Right lobe of liver (tissue), 6 donors: ENCODE measurements at regions not wholly inside any gene's neighbourhood (a gene's known extent, or its start where the extent isn't known, plus 50 kb on each side); places are given as distances from the start of the nearest gene placed in this dataset.
"Not testable (repeated sequence)": the region's sequence is repeated elsewhere in the genome, so short reads cannot be mapped to it uniquely, and the experiment has no call there.

Source experiments
- ATAC-seq, 4 donors: fragments of 200-7000 bp; cut with Tn5 transposase; one replicate each; pipeline ENCODE4 v1.9.1; 2020; ENCODE audit warnings: mild to moderate bottlenecking in 4 of 4, moderate library complexity in 4 of 4
- DNase-seq, 3 donors: peaks; one replicate each; pipeline ENCODE4 v3.0.0-alpha.2; 2020
- H3K27ac ChIP-seq, 3 donors: fragments of 200-600 bp; one replicate each; pipeline ENCODE4 v1.8.0; 2022
- H3K27me3 ChIP-seq, 2 donors: fragments of 200-600 bp; one replicate each; pipeline ENCODE4 v1.8.0; 2022
- H3K36me3 ChIP-seq, 4 donors: fragments of 200-600 bp; sonication (generic) in 1 of 4; one replicate each; pipeline versions ENCODE4 v1.5.1 to v1.8.0; 2017 to 2022; ENCODE audit warnings: control low read depth in 1 of 4
- H3K4me1 ChIP-seq, 4 donors: fragments of 200-600 bp; sonication (generic) in 1 of 4; one replicate each; pipeline versions ENCODE4 v1.5.1 to v1.8.0; 2017 to 2022; ENCODE audit warnings: control low read depth in 1 of 4
- H3K4me3 ChIP-seq, 3 donors: fragments of 200-600 bp; one replicate each; pipeline ENCODE4 v1.8.0; 2022
- H3K9me3 ChIP-seq, 4 donors: fragments of 200-600 bp; sonication (generic) in 1 of 4; one replicate each; pipeline versions ENCODE4 v1.5.1 to v1.8.0; 2017 to 2022; ENCODE audit warnings: control low read depth in 1 of 4
- CTCF ChIP-seq, 4 donors: fragments of 200-600 bp in 3 of 4; fragments of 450-650 bp in 1 of 4; IDR thresholded peaks; one replicate each; pipeline versions ENCODE4 v1.5.1 to v1.8.0; 2016 to 2022; ENCODE audit warnings: antibody characterized with exemption in 4 of 4, mild to moderate bottlenecking in 2 of 4
- POLR2A ChIP-seq: fragments of 450-650 bp; IDR thresholded peaks from one replicate; pipeline ENCODE4 v1.6.1; 2017; ENCODE audit warnings: antibody characterized with exemption, mild to moderate bottlenecking
- WGBS: methylation state at CpG from one replicate; pipeline ENCODE4 v1.1.6; 2018; ENCODE audit warnings: low coverage, low lambda C conversion rate; ENCODE audit not compliant: insufficient coverage; ENCODE audit errors: missing lambda C conversion rate; 5-methylcytosine and 5-hydroxymethylcytosine counted together
- intact Hi-C, 2 donors: fragments of 100-400 bp; cut with DNase I; formaldehyde crosslinking; loops; one replicate each; pipeline versions ENCODE4 v1.11.2 to v1.14.1; 2022
- donor health status: DM: no; HTN: yes; CAD: no.
- donor health status: DM: no; HTN: no; CAD: no.
- donor health status: DM: no; HTN: no; CAD: no.
- donor health status: DM: no; HTN: yes; CAD: no.
- donor health status: DM: no; HTN: yes; CAD: no.

GRCh38 chr14:106061877-106062500, 535.6 kb downstream of the TMEM121 start:
- H3K4me3 ChIP-seq, H3K4me1 ChIP-seq, H3K9me3 ChIP-seq, H3K27me3 ChIP-seq, ATAC-seq, H3K27ac ChIP-seq, intact Hi-C loops, H3K36me3 ChIP-seq: not testable (repeated sequence)
- WGBS = 17% methylated on average over 5 of the region's 12 CpGs
- peak in 1 of 3 donors; percentile 60 for DNase-seq
- peak in 3 of 4 donors; percentile 10 to 21 (median 11) for TF ChIP-seq CTCF (IDR thresholded peaks at IDR 0.05)

- H3K27ac ChIP-seq = no peak overlapping the region
- H3K9me3 ChIP-seq = no peaks in the 10 kb centered on the region
- intact Hi-C loops = no loop called here
- no peaks in the 10 kb centered on the region for H3K4me1 ChIP-seq
- no peaks in the 10 kb centered on the region for H3K27me3 ChIP-seq
- no peak for DNase-seq
- TF ChIP-seq POLR2A (no peak), CTCF (IDR thresholded peaks at IDR 0.05) (no peak)
- WGBS = 40% methylated on average over 4 of the region's 4 CpGs
- no peak overlapping the region for H3K4me3 ChIP-seq
- H3K36me3 ChIP-seq = no peaks in the 10 kb centered on the region
- no peak for ATAC-seq
Observed at GRCh38 chr14:106062502-106063272, 536.3 kb downstream of the TMEM121 start.

GRCh38 chr14:106067935-106068334, 541.6 kb downstream of the TMEM121 start:
- TF ChIP-seq POLR2A = no peak
- no peaks in the 10 kb centered on the region for H3K27me3 ChIP-seq
- intact Hi-C loops = no loop called here
- ATAC-seq (no peak), DNase-seq (no peak)
- no peak overlapping the region for H3K27ac ChIP-seq
- H3K4me3 ChIP-seq = no peak overlapping the region
- H3K9me3 ChIP-seq = no peaks in the 10 kb centered on the region
- WGBS = 40% methylated on average over 1 of the region's 2 CpGs
- H3K4me1 ChIP-seq = no peaks in the 10 kb centered on the region
- H3K36me3 ChIP-seq = no peaks in the 10 kb centered on the region

GRCh38 chr14:106069804-106070625, 543.6 kb downstream of the TMEM121 start:
- intact Hi-C loops = no loop called here

More at GRCh38 chr14:106069804-106070625, 543.6 kb downstream of the TMEM121 start:
- H3K36me3 ChIP-seq = no peaks in the 10 kb centered on the region
- H3K4me3 ChIP-seq = no peak overlapping the region
- TF ChIP-seq POLR2A (no peak), CTCF (IDR thresholded peaks at IDR 0.05) (no peak)
- 22% methylated on average over 3 of the region's 3 CpGs for WGBS
- ATAC-seq (no peak), DNase-seq (no peak)
- no peaks in the 10 kb centered on the region for H3K4me1 ChIP-seq
- H3K27me3 ChIP-seq = no peaks in the 10 kb centered on the region
- no peak overlapping the region for H3K27ac ChIP-seq
- H3K9me3 ChIP-seq = no peaks in the 10 kb centered on the region
